Mammary epithelial cell (primary cell): ENCODE measurements at regions not wholly inside any gene's neighbourhood (a gene's known extent, or its start where the extent isn't known, plus 50 kb on each side); places are given as distances from the start of the nearest gene placed in this dataset.

ENCODE experiments used
- EZH2 ChIP-seq: IDR thresholded peaks from 2 replicates; pipeline ENCODE4 v1.6.1; 2012; ENCODE audit warnings: low read length, inconsistent platforms, borderline replicate concordance
- TF ChIP-seq, protein P1 (sequence below), 2 donors: IDR thresholded peaks in 1 of 2; conservative IDR thresholded peaks in 1 of 2; 2 replicates each; pipeline ENCODE4 v1.5.1; 2011 to 2012; ENCODE audit warnings: inconsistent platforms in 2 of 2, low read length in 2 of 2, mild to moderate bottlenecking in 2 of 2, control low read depth in 1 of 2, low read depth in 1 of 2; ENCODE audit not compliant: insufficient read depth in 1 of 2; ENCODE audit errors: extremely low read depth in 1 of 2

GRCh38 chr9:65430221-65430620 lies 145.2 kb upstream of the FOXD4L5 start:
- TF ChIP-seq, protein P1, sequence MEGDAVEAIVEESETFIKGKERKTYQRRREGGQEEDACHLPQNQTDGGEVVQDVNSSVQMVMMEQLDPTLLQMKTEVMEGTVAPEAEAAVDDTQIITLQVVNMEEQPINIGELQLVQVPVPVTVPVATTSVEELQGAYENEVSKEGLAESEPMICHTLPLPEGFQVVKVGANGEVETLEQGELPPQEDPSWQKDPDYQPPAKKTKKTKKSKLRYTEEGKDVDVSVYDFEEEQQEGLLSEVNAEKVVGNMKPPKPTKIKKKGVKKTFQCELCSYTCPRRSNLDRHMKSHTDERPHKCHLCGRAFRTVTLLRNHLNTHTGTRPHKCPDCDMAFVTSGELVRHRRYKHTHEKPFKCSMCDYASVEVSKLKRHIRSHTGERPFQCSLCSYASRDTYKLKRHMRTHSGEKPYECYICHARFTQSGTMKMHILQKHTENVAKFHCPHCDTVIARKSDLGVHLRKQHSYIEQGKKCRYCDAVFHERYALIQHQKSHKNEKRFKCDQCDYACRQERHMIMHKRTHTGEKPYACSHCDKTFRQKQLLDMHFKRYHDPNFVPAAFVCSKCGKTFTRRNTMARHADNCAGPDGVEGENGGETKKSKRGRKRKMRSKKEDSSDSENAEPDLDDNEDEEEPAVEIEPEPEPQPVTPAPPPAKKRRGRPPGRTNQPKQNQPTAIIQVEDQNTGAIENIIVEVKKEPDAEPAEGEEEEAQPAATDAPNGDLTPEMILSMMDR (conservative IDR thresholded peaks at IDR 0.05 in 1 of 2, IDR thresholded peaks at IDR 0.05 in 1 of 2; ENCODE audit: extremely low read depth in 1 of 2, insufficient read depth in 1 of 2, low read depth in 1 of 2, low read length in 2 of 2) = no peak
- TF ChIP-seq EZH2 = no peak
